ENCODE measurements at regions not wholly inside any gene's neighbourhood (a gene's known extent, or its start where the extent isn't known, plus 50 kb on each side); places are given as distances from the start of the nearest gene placed in this dataset.
A peak's percentile ranks its signal among the peaks of the same experiment; 100 is the strongest.

DNA sequence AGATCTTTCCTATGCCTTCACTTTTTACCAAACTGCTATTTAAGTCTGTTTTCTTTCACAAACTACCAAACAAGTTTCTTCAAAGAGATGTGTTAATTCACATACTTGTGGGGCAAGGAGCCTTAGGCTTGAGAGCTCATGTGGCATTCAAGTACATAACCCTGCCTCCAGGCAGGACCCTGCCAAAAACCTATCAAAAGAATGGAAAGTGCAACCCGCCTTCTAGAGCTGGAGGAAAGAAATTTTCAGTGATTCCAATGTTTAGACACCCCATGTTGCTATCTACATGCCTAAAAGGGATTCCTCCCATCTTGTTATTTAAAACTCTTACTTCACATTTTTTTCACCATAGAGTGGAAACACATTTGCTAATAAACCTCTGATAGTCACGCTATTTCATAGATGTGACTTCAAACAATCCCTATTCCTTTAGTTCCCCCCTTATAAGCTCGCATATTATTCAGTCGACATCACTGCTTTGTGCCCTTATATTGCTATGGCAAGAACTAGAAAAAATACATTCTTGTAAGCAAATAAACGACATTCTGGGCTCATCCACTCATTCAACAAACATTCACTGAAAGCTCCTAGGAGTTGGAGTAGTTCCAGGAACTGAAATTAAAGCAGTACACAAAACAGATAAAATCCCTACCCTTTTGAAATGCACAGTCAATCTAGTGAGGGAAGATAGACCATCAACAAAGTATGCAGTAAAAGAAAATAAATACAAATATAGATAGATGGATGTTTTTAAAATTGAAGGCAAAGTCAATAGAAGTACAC lies 518.1 kb downstream of the ELAVL2 start:
- no peak overlapping the region for H2AFZ ChIP-seq
- H3K36me3 ChIP-seq (ENCODE audit: low read depth), result no peaks in the 10 kb centered on the region
- H3K27ac ChIP-seq, result no peak overlapping the region
- H3K27me3 ChIP-seq (replicated peaks; ENCODE audit: insufficient read depth), result no peaks in the 10 kb centered on the region
- no peaks in the 10 kb centered on the region for H3F3A ChIP-seq (ENCODE audit: insufficient read depth)
- H3K4me3 ChIP-seq, result no peak overlapping the region
- H3K9ac ChIP-seq, result no peak overlapping the region
- peak; percentile 0 for DNase-seq
- in situ Hi-C loops (cut with MboI), result no loop called here
- no peaks in the 10 kb centered on the region for H3K79me2 ChIP-seq (ENCODE audit: insufficient read depth)
- H3K4me2 ChIP-seq (ENCODE audit: unreplicated experiment), result no peak overlapping the region
- H3K4me1 ChIP-seq (ENCODE audit: insufficient read depth), result no peaks in the 10 kb centered on the region
- TF ChIP-seq EZH2phosphoT487 (IDR thresholded peaks at IDR 0.05; ENCODE audit: insufficient read depth, low read depth) (no peak), EZH2 (IDR thresholded peaks at IDR 0.05; ENCODE audit: insufficient read depth, poor library complexity, severe bottlenecking) (no peak)
- H3K9me2 ChIP-seq (ENCODE audit: insufficient read depth), result no peaks in the 10 kb centered on the region
- 17 to 19% methylated on average over 5 of the region's 5 CpGs for WGBS, 2 experiments (ENCODE audit: low coverage in 1 of 2, low lambda C conversion rate in 2 of 2, missing lambda C conversion rate in 2 of 2)
- H3K9me3 ChIP-seq (ENCODE audit: low read depth), result no peaks in the 10 kb centered on the region
- no peaks in the 10 kb centered on the region for H4K20me1 ChIP-seq (ENCODE audit: insufficient read depth)

DNA sequence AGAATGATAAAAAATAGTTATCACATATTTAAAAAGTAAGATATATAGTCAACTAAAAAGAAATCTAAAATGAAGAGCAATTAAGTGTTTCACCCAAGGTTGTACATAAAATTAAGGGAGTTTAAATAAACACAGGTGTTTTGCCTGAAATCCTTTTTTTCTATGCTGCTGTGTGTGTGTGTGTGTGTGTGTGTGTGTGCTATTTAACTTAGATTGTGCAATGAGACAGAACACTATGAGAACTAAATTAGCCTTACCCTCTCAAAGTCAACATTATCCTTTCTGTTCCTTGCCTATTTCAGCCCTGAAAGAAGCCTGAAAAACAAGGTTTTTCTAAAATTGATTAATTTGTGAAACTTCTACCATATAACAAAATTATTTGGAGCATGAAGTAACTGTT lies 516.2 kb downstream of the ELAVL2 start:
- no peaks in the 10 kb centered on the region for H3K27me3 ChIP-seq (replicated peaks; ENCODE audit: insufficient read depth)
- no peaks in the 10 kb centered on the region for H3K9me3 ChIP-seq (ENCODE audit: low read depth)
- TF ChIP-seq EZH2 (IDR thresholded peaks at IDR 0.05; ENCODE audit: insufficient read depth, poor library complexity, severe bottlenecking), result no peak
- TF ChIP-seq EZH2phosphoT487 (IDR thresholded peaks at IDR 0.05; ENCODE audit: insufficient read depth, low read depth), result no peak
- H3K4me1 ChIP-seq (ENCODE audit: insufficient read depth), result no peaks in the 10 kb centered on the region
- in situ Hi-C loops (cut with MboI), result no loop called here
- H3K36me3 ChIP-seq (ENCODE audit: low read depth), result no peaks in the 10 kb centered on the region
- H2AFZ ChIP-seq, result no peak overlapping the region
- H3K27ac ChIP-seq, result no peak overlapping the region
- H3K79me2 ChIP-seq (ENCODE audit: insufficient read depth), result no peaks in the 10 kb centered on the region
- H3K4me3 ChIP-seq, result no peak overlapping the region
- H3K4me2 ChIP-seq (ENCODE audit: unreplicated experiment), result no peak overlapping the region
- H3K9me2 ChIP-seq (ENCODE audit: insufficient read depth), result no peaks in the 10 kb centered on the region
- no peak for DNase-seq
- no peaks in the 10 kb centered on the region for H3F3A ChIP-seq (ENCODE audit: insufficient read depth)
- no peak overlapping the region for H3K9ac ChIP-seq
- H4K20me1 ChIP-seq (ENCODE audit: insufficient read depth), result no peaks in the 10 kb centered on the region

DNA sequence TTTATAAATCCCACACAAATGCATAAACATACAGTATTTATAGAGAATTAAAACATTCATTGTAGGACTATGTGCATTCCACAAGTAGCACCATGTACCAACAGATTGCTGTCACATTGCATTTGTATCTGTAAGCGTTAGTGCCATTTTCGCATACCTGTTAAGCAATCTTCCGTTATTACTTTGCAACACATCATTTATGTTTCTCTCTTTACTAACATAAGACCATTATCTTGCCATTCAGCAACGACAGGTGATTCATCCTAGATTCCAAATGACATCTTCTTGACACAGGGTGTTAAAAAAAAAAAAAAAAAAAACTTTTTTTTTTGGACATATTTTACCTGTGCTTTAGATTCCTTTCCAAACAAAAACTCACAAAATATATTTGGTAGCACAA lies 511.8 kb downstream of the ELAVL2 start:
- H3K79me2 ChIP-seq (ENCODE audit: insufficient read depth), result no peaks in the 10 kb centered on the region
- WGBS, 2 experiments (ENCODE audit: low coverage in 1 of 2, low lambda C conversion rate in 2 of 2, missing lambda C conversion rate in 2 of 2), result 44 to 45% methylated on average over 4 of the region's 4 CpGs
- no peaks in the 10 kb centered on the region for H3F3A ChIP-seq (ENCODE audit: insufficient read depth)
- H3K4me3 ChIP-seq, result no peak overlapping the region
- H3K9me2 ChIP-seq (ENCODE audit: insufficient read depth), result no peaks in the 10 kb centered on the region
- no peak overlapping the region for H3K27ac ChIP-seq
- no peak overlapping the region for H3K9ac ChIP-seq
- H3K9me3 ChIP-seq (ENCODE audit: low read depth), result no peaks in the 10 kb centered on the region
- H3K4me1 ChIP-seq (ENCODE audit: insufficient read depth), result no peaks in the 10 kb centered on the region
- H4K20me1 ChIP-seq (ENCODE audit: insufficient read depth), result no peaks in the 10 kb centered on the region
- TF ChIP-seq EZH2phosphoT487 (IDR thresholded peaks at IDR 0.05; ENCODE audit: insufficient read depth, low read depth), result no peak
- TF ChIP-seq EZH2 (IDR thresholded peaks at IDR 0.05; ENCODE audit: insufficient read depth, poor library complexity, severe bottlenecking), result no peak
- in situ Hi-C loops (cut with MboI), result no loop called here
- no peak overlapping the region for H3K4me2 ChIP-seq (ENCODE audit: unreplicated experiment)
- H3K36me3 ChIP-seq (ENCODE audit: low read depth), result no peaks in the 10 kb centered on the region
- H3K27me3 ChIP-seq (replicated peaks; ENCODE audit: insufficient read depth), result no peaks in the 10 kb centered on the region
- no peak for DNase-seq
- no peak overlapping the region for H2AFZ ChIP-seq

DNA sequence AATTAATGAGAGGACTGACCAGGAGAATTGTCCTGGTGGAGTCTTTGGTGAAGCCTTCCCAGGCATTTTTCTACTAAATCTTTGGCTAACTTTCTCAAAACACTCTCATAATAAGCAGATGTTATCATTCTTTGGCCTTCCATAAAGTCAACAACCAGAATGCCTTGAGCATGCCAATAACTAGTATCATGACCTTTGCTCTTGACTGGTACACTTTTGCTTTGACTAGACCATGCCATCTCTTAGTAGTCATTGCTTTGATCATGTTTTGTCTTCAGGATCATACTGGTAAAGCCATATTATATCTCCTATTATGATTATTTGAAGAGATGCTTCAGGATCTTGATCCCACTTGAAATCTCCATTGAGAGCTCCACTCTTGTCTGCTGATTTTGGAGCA lies 506.9 kb downstream of the ELAVL2 start:
- no peaks in the 10 kb centered on the region for H3K79me2 ChIP-seq (ENCODE audit: insufficient read depth)
- H4K20me1 ChIP-seq (ENCODE audit: insufficient read depth), result no peaks in the 10 kb centered on the region
- DNase-seq, result no peak
- no peaks in the 10 kb centered on the region for H3K9me2 ChIP-seq (ENCODE audit: insufficient read depth)
- H3K4me1 ChIP-seq (ENCODE audit: insufficient read depth), result no peaks in the 10 kb centered on the region
- no peaks in the 10 kb centered on the region for H3F3A ChIP-seq (ENCODE audit: insufficient read depth)
- H3K36me3 ChIP-seq (ENCODE audit: low read depth), result no peaks in the 10 kb centered on the region
- no peak overlapping the region for H3K4me3 ChIP-seq
- no peaks in the 10 kb centered on the region for H3K9me3 ChIP-seq (ENCODE audit: low read depth)
- no peak overlapping the region for H3K4me2 ChIP-seq (ENCODE audit: unreplicated experiment)
- no peaks in the 10 kb centered on the region for H3K27me3 ChIP-seq (replicated peaks; ENCODE audit: insufficient read depth)
- H3K27ac ChIP-seq, result no peak overlapping the region
- in situ Hi-C loops (cut with MboI), result no loop called here
- TF ChIP-seq EZH2 (IDR thresholded peaks at IDR 0.05; ENCODE audit: insufficient read depth, poor library complexity, severe bottlenecking), result no peak
- no peak for TF ChIP-seq EZH2phosphoT487 (IDR thresholded peaks at IDR 0.05; ENCODE audit: insufficient read depth, low read depth)
- H2AFZ ChIP-seq, result no peak overlapping the region
- no peak overlapping the region for H3K9ac ChIP-seq

DNA sequence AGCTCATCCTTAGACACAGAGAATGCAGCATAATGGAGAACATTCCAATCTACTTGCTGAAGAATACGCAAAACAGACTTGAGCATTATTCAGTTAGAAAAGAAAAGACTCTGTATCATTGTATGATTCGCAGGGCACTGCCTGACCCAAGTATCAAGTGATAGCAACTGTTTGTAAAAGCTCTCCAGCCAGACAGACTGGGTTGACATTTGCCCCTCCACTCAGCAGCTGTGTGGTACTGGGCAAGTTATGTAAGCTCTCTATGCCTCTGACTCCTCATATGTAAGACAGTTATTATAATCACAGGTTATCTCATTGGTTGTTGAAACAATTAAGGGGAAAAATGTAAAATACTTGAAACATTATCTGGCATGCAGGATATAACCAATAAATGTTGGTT lies 505.0 kb downstream of the ELAVL2 start:
- Histone ChIP-seq H3K4me2 (ENCODE audit: unreplicated experiment) (no peak overlapping the region), H3K9me2 (ENCODE audit: insufficient read depth) (no peaks in the 10 kb centered on the region), H3K4me1 (ENCODE audit: insufficient read depth) (no peaks in the 10 kb centered on the region), H4K20me1 (ENCODE audit: insufficient read depth) (no peaks in the 10 kb centered on the region), H3K79me2 (ENCODE audit: insufficient read depth) (no peaks in the 10 kb centered on the region), H3K4me3 (no peak overlapping the region), H3K9me3 (ENCODE audit: low read depth) (no peaks in the 10 kb centered on the region), H3K36me3 (ENCODE audit: low read depth) (no peaks in the 10 kb centered on the region), H3F3A (ENCODE audit: insufficient read depth) (no peaks in the 10 kb centered on the region), H3K27me3 (replicated peaks; ENCODE audit: insufficient read depth) (no peaks in the 10 kb centered on the region), H3K27ac (no peak overlapping the region), H3K9ac (no peak overlapping the region), H2AFZ (no peak overlapping the region)
- WGBS, 2 experiments (ENCODE audit: low coverage in 1 of 2, low lambda C conversion rate in 2 of 2, missing lambda C conversion rate in 2 of 2), result 31 to 33% methylated on average over 2 of the region's 2 CpGs
- DNase-seq, result no peak
- TF ChIP-seq EZH2phosphoT487 (IDR thresholded peaks at IDR 0.05; ENCODE audit: insufficient read depth, low read depth) (no peak), EZH2 (IDR thresholded peaks at IDR 0.05; ENCODE audit: insufficient read depth, poor library complexity, severe bottlenecking) (no peak)
- in situ Hi-C loops (cut with MboI), result no loop called here
